ENCODE measurements at regions not wholly inside any gene's neighbourhood (a gene's known extent, or its start where the extent isn't known, plus 50 kb on each side); places are given as distances from the start of the nearest gene placed in this dataset.

DNA sequence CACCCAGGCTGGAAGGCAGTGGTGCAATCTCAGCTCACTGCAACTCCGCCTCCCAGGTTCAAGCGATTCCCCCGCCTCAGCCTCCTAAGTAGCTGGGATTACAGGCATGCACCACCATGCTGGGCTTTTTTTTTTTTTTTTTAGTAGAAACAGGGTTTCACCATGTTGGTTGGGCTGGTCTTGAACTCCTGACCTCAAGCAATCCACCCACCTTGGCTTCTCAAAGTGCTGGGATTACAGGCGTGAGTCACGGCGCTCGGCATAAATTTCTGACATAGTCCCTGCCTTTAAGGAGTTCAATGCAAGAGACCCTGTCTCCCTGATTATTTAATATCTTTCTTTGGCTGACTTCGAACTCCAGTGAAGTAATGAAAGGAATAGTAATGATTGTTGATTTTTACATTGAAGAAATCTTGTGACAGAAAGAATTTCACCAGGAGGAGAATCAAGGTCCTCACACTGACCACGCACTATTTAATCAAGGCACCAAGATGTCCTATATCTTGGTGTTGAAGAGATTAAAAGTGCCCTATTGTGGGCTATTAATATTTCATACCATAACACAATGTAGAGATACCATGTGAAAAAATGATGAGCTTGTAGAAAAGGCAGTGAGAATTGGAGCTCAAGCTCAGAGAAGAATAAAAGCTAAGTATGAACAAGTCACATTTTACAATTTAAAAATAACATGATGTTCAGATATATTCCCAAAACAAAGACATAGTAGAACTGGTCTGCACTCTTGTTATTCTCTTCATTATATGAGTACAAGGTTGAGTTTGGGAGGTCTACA lies 71.6 kb upstream of the BLID start:
- TF ChIP-seq POLR2A (IDR thresholded peaks at IDR 0.05; ENCODE audit: low read depth, low read length) (no peak), PAX5 (IDR thresholded peaks at IDR 0.05; ENCODE audit: insufficient read depth, low read length, severe bottlenecking) (no peak), POU2F2 (IDR thresholded peaks at IDR 0.05; ENCODE audit: low read depth, low read length) (no peak), TAF1 (IDR thresholded peaks at IDR 0.05; ENCODE audit: low read depth, low read length) (no peak)
- FAIRE-seq: no peak
- DNase-seq (ENCODE audit: insufficient read length, low spot score): no peak

DNA sequence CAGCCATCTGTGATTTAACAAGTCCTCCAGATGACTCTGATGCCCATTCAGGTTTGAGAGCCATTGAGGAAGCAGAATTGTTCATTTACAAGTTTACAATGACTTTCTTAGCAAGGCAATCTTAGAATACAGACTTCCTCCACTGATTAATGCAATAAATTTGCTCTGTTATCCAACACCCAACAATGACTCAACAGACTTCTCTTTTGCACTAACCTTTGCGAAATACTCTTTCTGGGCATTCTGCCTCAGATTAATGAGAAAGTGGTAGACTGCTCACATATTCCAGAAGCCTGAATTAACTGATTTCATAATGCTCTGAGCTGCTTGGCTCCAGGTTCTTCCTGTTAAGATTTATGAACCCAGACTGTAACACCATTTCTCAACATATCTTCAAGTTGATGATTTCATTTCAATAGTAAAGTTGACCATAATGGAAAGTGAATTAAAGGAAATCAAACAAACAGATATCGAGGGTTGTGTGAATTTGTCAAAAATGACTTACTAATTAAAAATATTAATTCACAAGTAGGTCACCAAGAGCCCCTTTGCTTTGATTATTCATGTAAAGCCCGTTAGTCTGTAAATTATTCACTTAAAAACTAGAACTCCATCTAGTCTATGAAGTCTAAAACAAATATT lies 70.5 kb upstream of the BLID start:
- TF ChIP-seq POU2F2 (IDR thresholded peaks at IDR 0.05; ENCODE audit: low read depth, low read length) (no peak), POLR2AphosphoS5 (IDR thresholded peaks at IDR 0.05; ENCODE audit: low read depth, low read length) (no peak), POLR2A (IDR thresholded peaks at IDR 0.05; ENCODE audit: low read depth, low read length) (no peak), TAF1 (IDR thresholded peaks at IDR 0.05; ENCODE audit: low read depth, low read length) (no peak), PAX5 (IDR thresholded peaks at IDR 0.05; ENCODE audit: insufficient read depth, low read length, severe bottlenecking) (no peak), SPI1 (IDR thresholded peaks at IDR 0.05; ENCODE audit: low read depth, low read length) (no peak)
- FAIRE-seq (no peak), DNase-seq (ENCODE audit: insufficient read length, low spot score) (no peak)

DNA sequence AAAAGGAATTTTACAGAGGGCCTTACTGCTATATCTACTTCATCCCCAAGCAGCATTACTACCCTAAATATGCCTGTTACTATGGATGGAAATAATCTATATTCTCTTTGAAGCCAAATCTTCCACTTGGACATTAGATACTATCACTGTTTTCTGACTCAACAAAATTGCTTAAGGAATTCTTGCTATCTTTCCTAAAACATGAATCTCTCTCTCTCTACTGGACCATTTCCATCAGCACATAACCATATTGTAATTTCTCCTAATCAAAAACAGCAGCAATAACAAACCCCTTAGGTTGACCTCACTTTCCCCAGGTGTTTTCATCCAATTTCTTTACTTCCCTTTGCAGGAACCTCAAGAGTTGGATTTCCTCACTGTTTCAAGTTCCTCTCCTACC lies 67.9 kb upstream of the BLID start:
- FAIRE-seq (no peak), DNase-seq (ENCODE audit: insufficient read length, low spot score) (no peak)

DNA sequence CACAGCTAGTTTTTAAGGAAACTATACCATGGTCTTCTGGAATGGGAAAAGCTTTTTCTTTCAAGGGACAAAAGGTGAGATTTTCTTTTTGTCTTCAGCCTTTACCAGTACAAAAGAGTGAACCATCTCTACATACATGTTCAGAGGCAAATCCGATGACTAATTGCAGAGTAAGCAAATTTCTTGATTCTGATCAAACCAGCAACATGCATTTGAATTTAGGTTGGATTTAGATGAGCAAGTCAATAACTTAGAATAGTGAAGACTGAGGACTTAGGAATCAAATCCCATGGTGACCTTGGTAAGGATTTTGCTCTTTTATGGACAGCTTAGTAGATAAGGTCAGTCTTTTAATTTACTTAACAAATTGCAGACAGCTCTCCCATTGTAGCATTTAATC lies 65.9 kb upstream of the BLID start:
- DNase-seq (ENCODE audit: insufficient read length, low spot score): no peak
- TF ChIP-seq TAF1 (IDR thresholded peaks at IDR 0.05; ENCODE audit: low read depth, low read length): no peak
- no peak for TF ChIP-seq SPI1 (IDR thresholded peaks at IDR 0.05; ENCODE audit: low read depth, low read length)
- TF ChIP-seq POU2F2 (IDR thresholded peaks at IDR 0.05; ENCODE audit: low read depth, low read length): no peak
- no peak for TF ChIP-seq PAX5 (IDR thresholded peaks at IDR 0.05; ENCODE audit: insufficient read depth, low read length, severe bottlenecking)
- FAIRE-seq: no peak

More for the DNA sequence above, 67.9 kb upstream of the BLID start:
- no peak for TF ChIP-seq POLR2AphosphoS5 (IDR thresholded peaks at IDR 0.05; ENCODE audit: low read depth, low read length)
- no peak for TF ChIP-seq PAX5 (IDR thresholded peaks at IDR 0.05; ENCODE audit: insufficient read depth, low read length, severe bottlenecking)
- no peak for TF ChIP-seq POU2F2 (IDR thresholded peaks at IDR 0.05; ENCODE audit: low read depth, low read length)
- TF ChIP-seq SPI1 (IDR thresholded peaks at IDR 0.05; ENCODE audit: low read depth, low read length): no peak
- no peak for TF ChIP-seq POLR2A (IDR thresholded peaks at IDR 0.05; ENCODE audit: low read depth, low read length)
- no peak for TF ChIP-seq TAF1 (IDR thresholded peaks at IDR 0.05; ENCODE audit: low read depth, low read length)

DNA sequence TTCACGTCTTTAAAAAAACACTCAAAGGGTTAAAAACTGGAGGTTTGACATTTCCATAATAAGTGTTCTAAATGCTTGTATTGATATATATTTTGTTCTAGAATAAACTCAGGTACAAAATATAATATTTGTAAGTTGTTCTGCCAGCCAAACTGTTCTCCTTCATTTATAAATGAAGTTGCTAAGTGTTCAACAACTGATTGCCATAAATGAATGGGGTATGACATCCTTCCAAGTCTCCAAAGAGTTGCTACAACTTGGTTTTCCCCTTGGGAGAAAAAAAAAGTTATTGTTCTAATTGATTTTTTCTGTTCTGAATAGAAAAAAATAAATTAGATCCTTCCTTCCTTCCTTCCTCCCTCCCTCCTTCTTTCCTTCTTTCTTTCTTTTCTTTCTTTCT lies 65.4 kb upstream of the BLID start:
- FAIRE-seq (no peak), DNase-seq (ENCODE audit: insufficient read length, low spot score) (no peak)
- TF ChIP-seq TAF1 (IDR thresholded peaks at IDR 0.05; ENCODE audit: low read depth, low read length): no peak
- TF ChIP-seq POLR2A (IDR thresholded peaks at IDR 0.05; ENCODE audit: low read depth, low read length): no peak
- no peak for TF ChIP-seq SPI1 (IDR thresholded peaks at IDR 0.05; ENCODE audit: low read depth, low read length)
- TF ChIP-seq POU2F2 (IDR thresholded peaks at IDR 0.05; ENCODE audit: low read depth, low read length): no peak
- TF ChIP-seq POLR2AphosphoS5 (IDR thresholded peaks at IDR 0.05; ENCODE audit: low read depth, low read length): no peak
- TF ChIP-seq PAX5 (IDR thresholded peaks at IDR 0.05; ENCODE audit: insufficient read depth, low read length, severe bottlenecking): no peak

DNA sequence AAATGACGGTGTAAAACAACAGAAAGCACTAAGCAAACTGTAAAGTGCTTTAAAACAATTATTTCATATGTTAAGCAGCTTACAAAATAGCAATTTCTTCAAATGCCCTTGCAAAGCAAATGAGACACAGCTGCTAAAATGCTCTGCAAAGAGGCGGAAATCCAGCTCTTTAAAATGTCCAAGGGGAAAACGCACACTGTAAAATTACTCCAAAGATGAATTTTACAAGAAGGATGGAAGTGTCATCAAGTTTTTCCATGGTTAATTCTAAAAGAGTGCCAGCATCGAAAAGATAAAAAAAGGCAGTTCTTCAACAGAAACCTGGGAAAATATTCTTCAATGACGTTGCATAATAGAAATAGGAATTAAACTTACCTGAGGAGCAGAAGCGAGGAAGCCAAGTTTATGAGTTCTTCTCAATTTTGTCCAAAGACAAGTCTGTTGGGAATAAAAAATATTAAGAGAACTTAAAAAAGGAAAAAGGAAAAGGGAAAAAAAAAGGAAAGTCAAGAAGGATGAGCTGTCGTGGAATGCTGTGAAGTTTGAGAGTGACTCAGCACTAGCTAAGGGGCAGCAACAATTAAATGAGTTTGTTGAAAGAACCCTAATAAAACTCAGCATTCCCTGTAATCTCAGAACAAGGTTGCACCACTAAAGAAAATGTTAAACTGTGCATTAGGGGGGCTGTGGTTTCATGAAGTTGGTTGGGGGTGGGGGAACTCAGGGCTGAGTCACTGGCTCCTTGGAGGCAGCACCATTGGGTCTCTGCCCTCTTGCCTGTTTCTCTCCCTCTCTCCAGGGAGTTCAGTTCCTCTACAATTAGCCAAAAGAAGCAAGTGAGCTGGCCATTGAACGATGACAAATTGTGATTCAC lies 64.2 kb upstream of the BLID start:
- TF ChIP-seq POLR2AphosphoS5 (IDR thresholded peaks at IDR 0.05; ENCODE audit: low read depth, low read length) (no peak), TAF1 (IDR thresholded peaks at IDR 0.05; ENCODE audit: low read depth, low read length) (no peak), PAX5 (IDR thresholded peaks at IDR 0.05; ENCODE audit: insufficient read depth, low read length, severe bottlenecking) (no peak), SPI1 (IDR thresholded peaks at IDR 0.05; ENCODE audit: low read depth, low read length) (no peak), POLR2A (IDR thresholded peaks at IDR 0.05; ENCODE audit: low read depth, low read length) (no peak), POU2F2 (IDR thresholded peaks at IDR 0.05; ENCODE audit: low read depth, low read length) (no peak)
- DNase-seq (ENCODE audit: insufficient read length, low spot score) (no peak), FAIRE-seq (no peak)

DNA sequence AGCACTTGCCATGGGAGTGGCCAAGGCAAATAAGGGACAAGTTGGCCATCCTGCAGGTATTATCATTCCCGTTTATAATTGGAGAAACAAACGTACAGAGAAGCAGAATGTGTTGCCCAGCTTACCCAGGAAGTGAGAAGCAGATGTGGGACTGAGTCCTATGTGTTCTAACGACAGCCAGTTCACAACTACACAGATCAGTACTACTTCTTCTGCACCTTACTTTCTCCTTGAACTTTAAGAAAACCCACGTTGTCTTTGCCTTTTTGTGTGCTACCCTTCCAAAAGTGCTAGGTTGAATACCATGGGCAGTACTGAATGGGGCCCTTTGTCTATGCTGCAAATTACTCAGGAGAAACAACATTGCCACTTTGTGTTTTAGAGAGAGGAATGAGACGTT lies 62.8 kb upstream of the BLID start:
- DNase-seq (ENCODE audit: insufficient read length, low spot score) (no peak), FAIRE-seq (no peak)
- TF ChIP-seq PAX5 (IDR thresholded peaks at IDR 0.05; ENCODE audit: insufficient read depth, low read length, severe bottlenecking) (no peak), POLR2AphosphoS5 (IDR thresholded peaks at IDR 0.05; ENCODE audit: low read depth, low read length) (no peak), POLR2A (IDR thresholded peaks at IDR 0.05; ENCODE audit: low read depth, low read length) (no peak), SPI1 (IDR thresholded peaks at IDR 0.05; ENCODE audit: low read depth, low read length) (no peak), POU2F2 (IDR thresholded peaks at IDR 0.05; ENCODE audit: low read depth, low read length) (no peak), TAF1 (IDR thresholded peaks at IDR 0.05; ENCODE audit: low read depth, low read length) (no peak)

DNA sequence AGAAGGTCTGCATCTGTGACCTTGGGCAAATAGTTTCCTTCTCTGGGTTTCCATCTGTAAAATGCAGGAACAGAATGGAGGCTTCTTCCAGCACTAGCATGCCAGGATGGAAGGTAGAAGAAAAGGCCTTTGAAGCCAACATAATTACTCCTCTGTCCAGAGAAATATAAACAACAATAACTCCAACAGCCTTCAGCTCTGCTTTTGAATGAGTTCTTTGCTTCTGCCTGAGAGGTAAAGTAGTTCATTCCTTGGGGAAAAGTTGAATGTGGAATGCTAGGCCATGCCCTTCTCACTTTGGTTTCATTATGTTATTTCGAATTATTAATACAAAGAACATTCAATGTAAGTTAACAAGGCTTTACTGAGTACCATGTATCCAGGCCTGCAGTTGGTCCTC lies 61.2 kb upstream of the BLID start:
- FAIRE-seq: no peak
- TF ChIP-seq PAX5 (IDR thresholded peaks at IDR 0.05; ENCODE audit: insufficient read depth, low read length, severe bottlenecking) (no peak), POLR2A (IDR thresholded peaks at IDR 0.05; ENCODE audit: low read depth, low read length) (no peak), POU2F2 (IDR thresholded peaks at IDR 0.05; ENCODE audit: low read depth, low read length) (no peak), POLR2AphosphoS5 (IDR thresholded peaks at IDR 0.05; ENCODE audit: low read depth, low read length) (no peak), SPI1 (IDR thresholded peaks at IDR 0.05; ENCODE audit: low read depth, low read length) (no peak), TAF1 (IDR thresholded peaks at IDR 0.05; ENCODE audit: low read depth, low read length) (no peak)

DNA sequence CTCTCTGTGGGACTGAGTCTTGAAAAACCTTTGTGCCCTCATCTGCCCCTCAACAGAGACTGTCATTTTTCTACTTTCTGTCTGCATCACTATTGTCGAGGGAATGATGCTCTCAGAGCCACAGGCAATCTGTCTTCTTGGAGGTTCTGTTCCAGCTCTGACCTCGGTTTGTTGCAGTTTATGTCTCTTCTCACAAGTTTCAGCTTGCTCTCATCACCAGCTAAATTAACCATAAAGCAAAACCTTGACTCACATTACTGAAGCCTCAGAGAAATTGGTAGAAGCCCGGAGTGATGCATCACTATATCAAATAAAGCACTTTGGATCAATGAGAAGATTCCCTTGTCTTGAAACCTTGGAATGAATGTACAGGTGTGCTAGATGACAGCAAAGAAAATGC lies 60.6 kb upstream of the BLID start:
- DNase-seq (ENCODE audit: insufficient read length, low spot score) (no peak), FAIRE-seq (no peak)
- TF ChIP-seq PAX5 (IDR thresholded peaks at IDR 0.05; ENCODE audit: insufficient read depth, low read length, severe bottlenecking) (no peak), SPI1 (IDR thresholded peaks at IDR 0.05; ENCODE audit: low read depth, low read length) (no peak), POLR2A (IDR thresholded peaks at IDR 0.05; ENCODE audit: low read depth, low read length) (no peak), POLR2AphosphoS5 (IDR thresholded peaks at IDR 0.05; ENCODE audit: low read depth, low read length) (no peak), POU2F2 (IDR thresholded peaks at IDR 0.05; ENCODE audit: low read depth, low read length) (no peak), TAF1 (IDR thresholded peaks at IDR 0.05; ENCODE audit: low read depth, low read length) (no peak)

More for the DNA sequence above, 61.2 kb upstream of the BLID start:
- DNase-seq (ENCODE audit: insufficient read length, low spot score): no peak

Measured in GM12891 (cell line).